K562 (cell line): ENCODE measurements at regions not wholly inside any gene's neighbourhood (a gene's known extent, or its start where the extent isn't known, plus 50 kb on each side); places are given as distances from the start of the nearest gene placed in this dataset.

Experiments used
- ATAC-seq: fragments of 200-7000 bp; cut with Tn5 transposase; 3 replicates; pipeline ENCODE4 v1.9.1; 2020; ENCODE audit warnings: moderate library complexity
- BruUV-seq: library from RNA; stranded (reverse); fragments of 400-500 nt; replicated peaks from 2 replicates; lab custom pipeline; 2021; lab: Mats Ljungman, UMichigan
- CTCF ChIA-PET: fragments of 300-600 bp; formaldehyde crosslinking; extraction: SDS; loops from one replicate; lab custom pipeline; 2021; ENCODE audit warnings: low intra/inter-chr PET ratio; lab: Yijun Ruan, JAX
- POLR2A ChIA-PET: fragments of 300-600, 350-650 bp; sonication (Branson Sonifier 250); formaldehyde crosslinking; extraction: SDS; loops from one replicate; lab custom pipeline; 2021; ENCODE audit warnings: antibody characterized with exemption, inconsistent platforms; lab: Yijun Ruan, JAX
- DNase-seq, 4 experiments: peaks; one replicate each; pipeline versions ENCODE4 v3.0.0 to v3.0.0-alpha.2; 2011 to 2018; ENCODE audit warnings: low spot score in 3 of 4, mixed read lengths in 3 of 4; ENCODE audit errors: extremely low read depth in 1 of 4
- FAIRE-seq: peaks from 2 replicates; lab custom pipeline; 2011; peaks lifted over from hg19 to GRCh38; lab: Jason Lieb, UNC
- H2AFZ ChIP-seq: 2 replicates; pipeline ENCODE4 v1.6.0; 2011; ENCODE audit warnings: low read depth, low read length, control low read depth, inconsistent platforms
- H3K27ac ChIP-seq: fragments of 200-600 bp; 3 replicates; pipeline ENCODE4 v1.8.0; 2011; ENCODE audit warnings: low read depth, mild to moderate bottlenecking, control low read depth, inconsistent platforms, low read length, moderate library complexity, mixed read lengths; ENCODE audit errors: extremely low read depth
- H3K27me3 ChIP-seq, 2 experiments: fragments of 300-600 bp in 1 of 2; 2 replicates in 1 of 2; 3 replicates in 1 of 2; pipeline versions ENCODE4 v1.6.0 to v1.8.0; 2011; ENCODE audit warnings: inconsistent platforms in 2 of 2, low read length in 2 of 2, mild to moderate bottlenecking in 1 of 2, mixed read lengths in 1 of 2, moderate library complexity in 1 of 2; ENCODE audit not compliant: control insufficient read depth in 2 of 2, insufficient read depth in 2 of 2
- H3K36me3 ChIP-seq: fragments of 300-600 bp; 3 replicates; pipeline ENCODE4 v1.8.0; 2011; ENCODE audit warnings: mild to moderate bottlenecking, low read length, inconsistent platforms; ENCODE audit not compliant: control insufficient read depth, insufficient read depth
- H3K4me1 ChIP-seq, 2 experiments: fragments of 200-600 bp in 1 of 2; replicated peaks in 1 of 2; 2 replicates in 1 of 2; 3 replicates in 1 of 2; pipeline versions ENCODE4 v1.5.1 to v1.8.0; 2011; ENCODE audit warnings: inconsistent platforms in 2 of 2, low read length in 2 of 2, mild to moderate bottlenecking in 1 of 2, mixed read lengths in 1 of 2, moderate library complexity in 1 of 2; ENCODE audit not compliant: control insufficient read depth in 2 of 2, insufficient read depth in 2 of 2
- H3K4me2 ChIP-seq: 2 replicates; pipeline ENCODE4 v1.6.1; 2011; ENCODE audit warnings: low read length, control low read depth, inconsistent platforms, mixed read lengths; ENCODE audit not compliant: insufficient read depth
- H3K4me3 ChIP-seq: fragments of 200-600 bp; sonication (generic), shearing (Covaris generic); 2 replicates; pipeline ENCODE4 v1.5.1; 2016; ENCODE audit warnings: control low read depth, inconsistent platforms
- H3K79me2 ChIP-seq: fragments of 200-600 bp; 3 replicates; pipeline ENCODE4 v1.8.0; 2011; ENCODE audit warnings: low read length, inconsistent platforms; ENCODE audit not compliant: control insufficient read depth, insufficient read depth
- H3K9ac ChIP-seq, 2 experiments: 2 replicates each; pipeline versions ENCODE4 v1.6.0 to v1.6.1; 2011; ENCODE audit warnings: low read depth in 2 of 2, low read length in 2 of 2, control low read depth in 1 of 2, inconsistent platforms in 1 of 2, mild to moderate bottlenecking in 1 of 2, mixed read lengths in 1 of 2; ENCODE audit not compliant: insufficient read depth in 1 of 2
- H3K9me1 ChIP-seq: one replicate; pipeline ENCODE4 v1.6.0; 2011; ENCODE audit warnings: inconsistent platforms, mild to moderate bottlenecking, low read length, moderate library complexity; ENCODE audit not compliant: control insufficient read depth, insufficient read depth
- H3K9me3 ChIP-seq: replicated peaks from 2 replicates; pipeline ENCODE4 v1.5.1; 2011; ENCODE audit warnings: low read depth, low read length, inconsistent platforms; ENCODE audit not compliant: control insufficient read depth, insufficient read depth
- H4K20me1 ChIP-seq: replicated peaks from 2 replicates; pipeline ENCODE4 v1.6.1; 2011; ENCODE audit warnings: low read length, inconsistent platforms, mixed read lengths; ENCODE audit not compliant: control insufficient read depth, insufficient read depth
- CREBBP ChIP-seq: IDR thresholded peaks from one replicate; pipeline ENCODE4 v1.6.1; 2012; ENCODE audit warnings: low read depth, mild to moderate bottlenecking, control low read depth, inconsistent platforms, low read length
- DPF2 ChIP-seq: fragments of 450-650 bp; IDR thresholded peaks from 2 replicates; pipeline ENCODE4 v1.6.1; 2016
- FOXK2 ChIP-seq, 2 experiments: fragments of 450-650 bp; IDR thresholded peaks in 1 of 2; conservative IDR thresholded peaks in 1 of 2; 2 replicates each; pipeline ENCODE4 v1.6.1; 2016; ENCODE audit warnings: low read depth in 2 of 2, mild to moderate bottlenecking in 1 of 2
- HNRNPH1 ChIP-seq: fragments of 200-400 bp; formaldehyde crosslinking; optimal IDR thresholded peaks from 2 replicates; pipeline ENCODE3; 2017; ENCODE audit warnings: low read depth, mild to moderate bottlenecking, low read length, moderate library complexity
- KDM1A ChIP-seq, 2 experiments: fragments of 450-650 bp; IDR thresholded peaks; 2 replicates each; pipeline ENCODE4 v1.6.1; 2016; ENCODE audit warnings: mild to moderate bottlenecking in 2 of 2
- KLF10 ChIP-seq: fragments of 250-450 bp; sonication (Bioruptor Pico); IDR thresholded peaks from 2 replicates; pipeline ENCODE4 v1.6.1; 2021; ENCODE audit warnings: matching md5 sums
- MEIS2 ChIP-seq: fragments of 450-650 bp; IDR thresholded peaks from 2 replicates; pipeline ENCODE4 v1.6.1; 2014; ENCODE audit warnings: mild to moderate bottlenecking; ENCODE audit not compliant: partially characterized antibody
- POLR2A ChIP-seq: fragments of 450-650 bp; conservative IDR thresholded peaks from 2 replicates; pipeline ENCODE4 v1.6.1; 2016
- POU5F1 ChIP-seq: fragments of 150-350 bp; IDR thresholded peaks from 2 replicates; pipeline ENCODE4 v1.6.1; 2014; ENCODE audit warnings: borderline replicate concordance, low read length, low read depth, mild to moderate bottlenecking; ENCODE audit not compliant: partially characterized antibody
- RBFOX2 ChIP-seq: fragments of 200-400 bp; formaldehyde crosslinking; IDR thresholded peaks from 2 replicates; pipeline ENCODE4 v1.6.1; 2017; ENCODE audit warnings: low read depth, mild to moderate bottlenecking, low read length, moderate library complexity
- RHOXF2B ChIP-seq: fragments of 250-450 bp; sonication (Bioruptor Pico); conservative IDR thresholded peaks from 2 replicates; pipeline ENCODE4 v1.5.1; 2021
- TFE3 ChIP-seq: fragments of 450-650 bp; formaldehyde crosslinking; IDR thresholded peaks from 2 replicates; pipeline ENCODE4 v1.4.0; 2020; ENCODE audit warnings: mild to moderate bottlenecking, mixed read lengths
- ZBTB26 ChIP-seq: fragments of 450-650 bp; formaldehyde crosslinking; IDR thresholded peaks from 2 replicates; pipeline ENCODE4 v1.4.0; 2022; ENCODE audit warnings: missing genetic modification characterization
- ZNF41 ChIP-seq: fragments of 250-450 bp; sonication (Bioruptor Pico); conservative IDR thresholded peaks from 2 replicates; pipeline ENCODE4 v1.4.0; 2020; ENCODE audit warnings: mild to moderate bottlenecking
- ZNF75A ChIP-seq: fragments of 450-650 bp; formaldehyde crosslinking; IDR thresholded peaks from 2 replicates; pipeline ENCODE4 v1.4.0; 2020; ENCODE audit warnings: mild to moderate bottlenecking
- ZNF764 ChIP-seq: fragments of 250-450 bp; sonication (Bioruptor Pico); IDR thresholded peaks from 2 replicates; pipeline ENCODE4 v1.4.0; 2020; ENCODE audit warnings: low read depth, mild to moderate bottlenecking, moderate library complexity
- WGBS: fragments of 100-300 bp; shearing (Covaris generic); methylation state at CpG from one replicate; pipeline ENCODE4 v1.1.6; 2016; ENCODE audit warnings: low coverage, mixed read lengths; ENCODE audit not compliant: insufficient coverage; ENCODE audit errors: missing lambda C conversion rate; 5-methylcytosine and 5-hydroxymethylcytosine counted together
- in situ Hi-C: fragments of 300-500 bp; cut with MboI; formaldehyde crosslinking; loops from 4 replicates; pipeline ENCODE4 v1.15.0; 2018; ENCODE audit warnings: inconsistent platforms, mixed read lengths
- intact Hi-C: fragments of 100-400 bp; cut with micrococcal nuclease; formaldehyde crosslinking; loops from 2 replicates; pipeline ENCODE4 v1.14.2; 2022

GRCh38 chr3:177959188-177959587 lies 577.0 kb upstream of the KCNMB2 start (continued):
- no peak for TF ChIP-seq POU5F1

- in situ Hi-C loops, result no loop called here
- Histone ChIP-seq H3K9me3 (no peaks in the 10 kb centered on the region), H3K4me3 (no peak overlapping the region), H3K4me2 (no peak overlapping the region), H3K27ac (no peak overlapping the region), H2AFZ (no peak overlapping the region), H3K9me1 (no peaks in the 10 kb centered on the region), H3K79me2 (no peaks in the 10 kb centered on the region), H3K27me3 (no peaks in the 10 kb centered on the region), H3K9ac (no peak overlapping the region), H4K20me1 (no peaks in the 10 kb centered on the region), H3K36me3 (no peaks in the 10 kb centered on the region), H3K4me1 (no peaks in the 10 kb centered on the region)
- ATAC-seq (no peak), DNase-seq (no peak), FAIRE-seq (no peak)
- no TSS peak for BruUV-seq
- POLR2A ChIA-PET, result no interaction called here
- WGBS, result 9% methylated on average over 2 of the region's 2 CpGs
- TF ChIP-seq KDM1A (IDR thresholded peaks at IDR 0.05) (no peak), POLR2A (no peak), ZNF75A (CRISPR knock-in tag) (no peak), FOXK2 (conservative IDR thresholded peaks at IDR 0.05 in 1 of 2, IDR thresholded peaks at IDR 0.05 in 1 of 2; ENCODE audit: low read depth in 2 of 2) (no peak), KLF10 (CRISPR knock-in tag) (no peak), HNRNPH1 (no peak)
- CTCF ChIA-PET, result no interaction called here
- intact Hi-C loops, result no loop called here
Observed at GRCh38 chr3:177960014-177960413, 576.2 kb upstream of the KCNMB2 start.

GRCh38 chr3:177960722-177961121 lies 575.5 kb upstream of the KCNMB2 start:
- no TSS peak for BruUV-seq
- no peak for DNase-seq

More at GRCh38 chr3:177960722-177961121, 575.5 kb upstream of the KCNMB2 start:
- H3K27ac ChIP-seq, result no peak overlapping the region
- no peak overlapping the region for H3K4me2 ChIP-seq
- POLR2A ChIA-PET, result no interaction called here
- no peak overlapping the region for H2AFZ ChIP-seq
- H3K79me2 ChIP-seq, result no peaks in the 10 kb centered on the region
- H3K9me3 ChIP-seq, result no peaks in the 10 kb centered on the region
- H3K9ac ChIP-seq, result no peak overlapping the region
- TF ChIP-seq TFE3 (CRISPR knock-in tag), result no peak
- no peak for TF ChIP-seq ZBTB26 (CRISPR knock-in tag)
- TF ChIP-seq CREBBP, result no peak
- no peak for TF ChIP-seq RBFOX2
- TF ChIP-seq MEIS2, result no peak
- no peak for TF ChIP-seq DPF2
- TF ChIP-seq ZNF41 (CRISPR knock-in tag), result no peak
- TF ChIP-seq ZNF764 (CRISPR knock-in tag), result no peak
- no peak for TF ChIP-seq RHOXF2B
- no peaks in the 10 kb centered on the region for H3K36me3 ChIP-seq
- ATAC-seq (no peak), FAIRE-seq (no peak)
- H3K4me3 ChIP-seq, result no peak overlapping the region
- H3K27me3 ChIP-seq, result no peaks in the 10 kb centered on the region
- CTCF ChIA-PET, result no interaction called here
- in situ Hi-C loops, result no loop called here
- no peaks in the 10 kb centered on the region for H3K9me1 ChIP-seq
- intact Hi-C loops, result no loop called here
- no peaks in the 10 kb centered on the region for H3K4me1 ChIP-seq
- H4K20me1 ChIP-seq, result no peaks in the 10 kb centered on the region
